ENCODE measurements at regions not wholly inside any gene's neighbourhood (a gene's known extent, or its start where the extent isn't known, plus 50 kb on each side); places are given as distances from the start of the nearest gene placed in this dataset.

- DNase-seq = peak; percentile 84
These were observed 156.2 kb downstream of the MELK start for GRCh38 chr9:36728651-36729520.

DNA sequence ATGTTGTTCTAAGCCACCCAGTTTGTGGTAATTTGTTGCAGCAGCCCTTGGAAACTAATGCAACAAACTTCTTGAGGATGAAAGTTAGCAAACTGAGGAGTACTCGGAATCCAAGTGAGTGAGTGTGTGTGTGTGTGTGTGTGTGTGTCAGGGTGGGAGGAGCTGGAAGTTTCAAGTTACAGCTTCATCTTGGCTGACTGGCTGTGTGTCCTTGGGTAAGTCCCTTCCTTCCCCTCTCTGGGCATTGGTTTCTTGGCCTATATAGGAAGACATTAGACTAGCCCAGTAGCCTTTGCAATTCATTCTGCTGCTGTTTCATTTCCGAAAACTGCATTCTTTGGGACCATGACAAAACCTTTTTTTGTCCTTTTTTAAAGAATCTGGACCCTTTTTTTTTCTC lies 157.2 kb downstream of the MELK start:
- DNase-seq = no peak

GRCh38 chr9:36730414-36730813 lies 157.7 kb downstream of the MELK start:
- DNase-seq = no peak

GRCh38 chr9:36731068-36731956 lies 158.6 kb downstream of the MELK start:
- no peak for DNase-seq

GRCh38 chr9:36734737-36735136 lies 162.0 kb downstream of the MELK start:
- DNase-seq = no peak

- DNase-seq = no peak
These were observed 164.0 kb downstream of the MELK start for GRCh38 chr9:36736648-36737047.

DNA sequence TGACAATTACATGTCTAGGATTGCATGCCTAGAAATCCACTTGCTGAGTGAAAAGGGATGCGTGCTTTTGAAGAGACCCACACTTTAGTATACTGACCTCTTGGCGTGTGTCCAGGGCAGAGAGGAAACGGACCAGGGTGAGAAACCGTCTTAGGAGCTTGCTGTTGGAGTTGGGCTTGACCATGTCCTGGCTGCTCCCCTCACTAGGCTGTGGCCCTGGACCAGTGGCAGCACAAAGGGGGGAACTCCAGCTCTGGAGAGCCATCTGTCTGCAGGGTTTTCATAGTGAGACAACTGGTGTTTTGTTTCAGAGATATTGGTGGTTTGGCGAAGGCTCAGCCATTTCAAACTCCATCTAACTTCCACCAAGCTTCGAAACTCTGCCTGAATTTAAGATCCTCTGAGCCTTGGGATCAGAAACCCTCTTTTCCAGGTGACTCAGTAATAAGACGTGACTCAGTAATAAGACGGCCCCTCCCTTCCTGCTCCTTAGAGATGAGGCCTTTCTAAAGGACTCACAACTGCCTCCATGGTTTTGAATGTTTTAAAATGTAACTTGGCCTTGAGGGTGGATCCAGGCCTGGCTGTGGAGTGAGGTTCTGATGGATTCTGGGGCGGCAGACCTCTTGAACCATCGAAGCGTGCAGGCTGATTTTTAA lies 165.8 kb downstream of the MELK start:
- no peak for DNase-seq

- peak; percentile 65 for DNase-seq
These were observed 166.8 kb downstream of the MELK start for GRCh38 chr9:36739373-36740116.

GRCh38 chr9:36742264-36742663 lies 169.6 kb downstream of the MELK start:
- no peak for DNase-seq

DNA sequence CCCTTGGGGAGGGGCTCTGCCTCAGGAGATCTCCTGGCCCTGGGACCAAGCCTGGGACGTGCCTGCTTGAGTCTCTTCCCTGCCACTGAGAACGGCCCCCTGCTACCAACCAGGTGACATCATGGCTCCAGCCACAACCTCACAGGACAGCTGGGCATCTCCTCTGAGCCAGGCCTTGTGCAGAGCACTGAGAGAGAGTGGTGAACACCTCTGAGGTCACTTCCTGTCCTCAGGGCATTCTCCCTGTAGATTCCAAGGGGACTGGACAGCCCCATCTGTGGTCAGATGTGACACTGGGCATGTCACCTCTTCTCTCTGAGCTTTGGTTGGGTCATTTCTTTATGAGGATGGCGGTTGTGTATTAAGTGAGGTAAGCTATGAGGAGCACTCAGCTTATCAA lies 172.0 kb downstream of the MELK start:
- no peak for DNase-seq

- DNase-seq = no peak
These were observed 173.3 kb downstream of the MELK start for GRCh38 chr9:36745977-36746376.

DNA sequence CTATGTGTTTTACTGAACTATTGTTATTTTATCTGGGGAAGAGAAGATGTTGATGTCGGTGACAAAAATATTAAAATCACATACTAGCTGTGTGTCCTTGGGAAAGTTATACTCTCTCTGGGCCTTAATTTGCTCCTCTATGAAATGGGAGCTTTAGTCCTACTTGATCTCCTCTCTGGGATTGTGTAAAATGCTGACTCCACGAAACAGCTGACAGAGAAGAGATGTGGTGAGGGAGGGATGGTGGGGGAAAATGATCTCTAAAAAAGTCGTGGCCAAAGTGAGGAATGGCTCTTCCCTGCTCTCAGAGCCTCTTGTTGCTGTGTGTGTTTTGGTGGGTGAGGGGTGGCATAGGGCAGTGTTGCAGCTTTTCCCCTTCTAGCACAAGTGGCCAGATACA lies 173.7 kb downstream of the MELK start:
- no peak for DNase-seq

- peak; percentile 62 for DNase-seq
These were observed 175.7 kb downstream of the MELK start for GRCh38 chr9:36748322-36748899.

DNA sequence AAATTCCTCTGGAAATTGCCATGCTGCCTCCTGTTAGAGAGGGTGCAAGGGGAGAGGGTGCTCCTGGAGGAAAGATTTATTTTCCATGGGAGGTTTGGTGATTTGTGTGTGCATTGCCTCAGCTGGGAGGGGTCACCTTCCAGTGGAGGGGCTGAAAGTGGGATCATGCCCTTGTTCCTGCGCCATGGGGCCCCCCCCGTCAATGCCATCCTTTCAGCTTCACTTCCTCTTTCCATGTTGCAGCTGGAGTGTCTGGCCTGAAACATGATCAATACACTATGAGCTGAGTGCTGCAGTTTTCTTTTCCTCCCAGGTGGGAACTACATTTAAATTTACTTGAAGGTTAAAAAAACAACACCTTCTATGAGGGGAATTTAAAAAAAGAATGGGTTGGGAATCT lies 176.8 kb downstream of the MELK start:
- no peak for DNase-seq

GRCh38 chr9:36750630-36751029 lies 177.9 kb downstream of the MELK start:
- DNase-seq = no peak

DNA sequence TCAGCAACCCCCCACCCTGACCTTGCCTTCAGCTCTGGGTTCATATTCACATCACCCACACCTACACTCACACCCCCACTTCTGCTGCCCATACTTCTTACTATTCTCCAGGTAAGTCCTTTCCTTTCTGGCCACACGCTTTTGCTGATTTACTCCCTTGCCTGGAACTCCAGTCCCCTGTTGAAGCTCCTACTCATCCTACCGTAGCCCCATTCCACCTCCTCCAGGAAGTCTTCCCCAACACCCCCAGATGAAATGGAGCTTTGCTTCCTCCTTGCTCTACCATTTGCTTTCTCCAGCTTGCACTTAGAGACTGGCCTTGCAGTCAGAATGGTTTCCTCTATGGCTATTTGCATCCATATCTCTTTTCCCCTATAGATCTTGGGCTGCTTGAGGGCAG lies 182.3 kb downstream of the MELK start:
- no peak for DNase-seq

GRCh38 chr9:36759141-36759540 lies 186.4 kb downstream of the MELK start:
- DNase-seq = no peak

DNA sequence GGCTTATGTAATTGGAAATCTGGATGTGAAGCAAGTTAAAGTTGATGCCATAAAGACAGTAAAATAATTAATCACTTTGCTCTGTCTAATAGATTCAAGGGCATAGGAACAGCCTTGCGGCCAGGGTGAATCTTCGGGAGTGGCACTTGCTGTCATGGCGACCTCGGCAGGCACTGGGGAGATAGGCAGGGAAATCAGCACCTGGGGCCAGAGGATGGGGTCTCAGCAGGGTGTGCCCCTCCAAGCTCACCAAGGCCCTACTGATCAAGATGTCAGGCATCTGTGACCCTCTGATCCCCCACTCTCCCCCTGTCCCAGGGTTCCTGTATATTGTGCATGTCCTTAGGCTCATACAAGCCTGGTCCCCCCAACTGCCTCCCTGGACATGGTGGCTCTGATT lies 187.3 kb downstream of the MELK start:
- no peak for DNase-seq

- DNase-seq = no peak
These were observed 188.1 kb downstream of the MELK start for GRCh38 chr9:36760667-36761420.

DNA sequence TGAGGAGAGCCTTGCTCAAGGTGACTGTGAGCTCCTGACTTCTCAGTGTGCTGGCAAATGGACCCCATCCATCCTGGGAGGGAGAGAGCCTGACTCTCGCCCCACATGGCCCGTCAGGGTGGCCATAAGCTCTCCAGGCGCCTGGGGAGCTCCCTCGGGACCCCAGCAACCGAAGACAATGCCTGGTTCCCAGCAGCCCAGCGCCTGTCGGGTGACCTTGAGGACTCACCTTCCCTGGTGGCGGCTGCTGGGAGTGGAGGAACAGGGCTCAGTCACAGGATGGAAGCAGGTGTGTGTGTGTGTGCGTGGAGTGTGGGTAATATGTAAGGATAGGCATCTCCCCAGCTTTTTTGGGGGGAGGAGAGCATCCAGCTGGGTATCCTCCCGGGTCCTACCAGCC lies 190.3 kb downstream of the MELK start:
- no peak for DNase-seq

DNA sequence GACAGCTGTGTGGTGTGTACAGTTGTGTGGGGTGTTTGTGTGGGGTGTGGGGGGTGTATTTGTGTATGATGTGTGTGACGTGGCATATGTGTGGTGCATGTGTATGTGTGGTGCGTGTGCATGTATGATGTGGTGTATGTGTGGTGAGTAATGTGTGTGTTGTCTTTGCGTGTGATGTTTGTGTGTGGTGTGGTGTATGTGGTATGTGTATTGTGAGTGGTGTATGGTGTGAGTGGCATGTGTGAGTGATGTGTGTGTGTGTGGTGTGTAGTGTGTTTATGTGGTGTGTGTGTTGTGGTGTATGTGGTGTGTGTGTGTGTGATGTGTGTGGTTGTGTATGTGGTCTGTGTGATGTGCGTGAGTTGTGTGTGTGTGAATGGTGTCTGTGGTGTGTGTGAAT lies 191.1 kb downstream of the MELK start:
- no peak for DNase-seq
